Endothelial cell of umbilical vein (primary cell): ENCODE measurements at regions not wholly inside any gene's neighbourhood (a gene's known extent, or its start where the extent isn't known, plus 50 kb on each side); places are given as distances from the start of the nearest gene placed in this dataset.

Source experiments
- BruUV-seq: library from RNA; stranded (reverse); fragments of 400-500 nt; replicated peaks from 2 replicates; lab custom pipeline; 2021; lab: Mats Ljungman, UMichigan
- CTCF ChIA-PET: fragments of 300-600, 350-600 bp; sonication (Branson Sonifier 250); formaldehyde crosslinking; loops from one replicate; lab custom pipeline; 2021; ENCODE audit warnings: antibody characterized with exemption, inconsistent platforms; lab: Charles Lee
- POLR2A ChIA-PET: fragments of 300-600, 350-600 bp; sonication (Branson Sonifier 250); formaldehyde crosslinking; loops from one replicate; lab custom pipeline; 2021; ENCODE audit warnings: antibody characterized with exemption, inconsistent platforms; lab: Charles Lee
- DNase-seq: peaks from one replicate; pipeline ENCODE4 v3.0.0-alpha.2; 2011; ENCODE audit warnings: low read depth, low spot score
- FAIRE-seq: peaks from 2 replicates; lab custom pipeline; 2011; peaks lifted over from hg19 to GRCh38; lab: Jason Lieb, UNC
- H2AFZ ChIP-seq: 2 replicates; pipeline ENCODE4 v1.6.0; 2012; ENCODE audit warnings: low read depth, low read length, control low read depth, inconsistent platforms
- H3K27ac ChIP-seq: 2 replicates; pipeline ENCODE4 v1.5.1; 2011; ENCODE audit warnings: low read depth, mild to moderate bottlenecking, control low read depth, low read length, moderate library complexity; ENCODE audit not compliant: insufficient read depth
- H3K27me3 ChIP-seq, 2 experiments: 2 replicates each; pipeline versions ENCODE4 v1.6.0 to v1.6.1; 2011; ENCODE audit warnings: low read length in 2 of 2, mixed read lengths in 1 of 2; ENCODE audit not compliant: control insufficient read depth in 2 of 2, insufficient read depth in 2 of 2
- H3K36me3 ChIP-seq, 2 experiments: 2 replicates in 1 of 2; 3 replicates in 1 of 2; pipeline ENCODE4 v1.5.1; 2011; ENCODE audit warnings: low read length in 2 of 2, mild to moderate bottlenecking in 1 of 2, moderate library complexity in 1 of 2; ENCODE audit not compliant: control insufficient read depth in 2 of 2, insufficient read depth in 2 of 2; ENCODE audit errors: extremely low read depth in 1 of 2
- H3K4me1 ChIP-seq: 3 replicates; pipeline ENCODE4 v1.5.1; 2011; ENCODE audit warnings: mild to moderate bottlenecking, low read length; ENCODE audit not compliant: control insufficient read depth, insufficient read depth; ENCODE audit errors: extremely low read depth
- H3K4me2 ChIP-seq: 2 replicates; pipeline ENCODE4 v1.6.1; 2011; ENCODE audit warnings: low read length, control low read depth, mixed read lengths; ENCODE audit not compliant: insufficient read depth
- H3K4me3 ChIP-seq, 3 experiments: fragments of 200-600 bp in 1 of 3; sonication (generic), shearing (Covaris generic) in 1 of 3; replicated peaks in 1 of 3; 2 replicates each; pipeline ENCODE4 v1.5.1; 2011 to 2016; ENCODE audit warnings: control low read depth in 3 of 3, low read length in 3 of 3, mild to moderate bottlenecking in 2 of 3, inconsistent platforms in 1 of 3, low read depth in 1 of 3, moderate library complexity in 1 of 3; ENCODE audit not compliant: insufficient read depth in 1 of 3
- H3K79me2 ChIP-seq: 2 replicates; pipeline ENCODE4 v1.6.0; 2012; ENCODE audit warnings: low read length, inconsistent platforms; ENCODE audit not compliant: control insufficient read depth, insufficient read depth
- H3K9ac ChIP-seq: replicated peaks from 2 replicates; pipeline ENCODE3; 2011; ENCODE audit warnings: low read length, control low read depth; ENCODE audit not compliant: insufficient read depth; ENCODE audit errors: extremely low read depth
- H3K9me1 ChIP-seq: replicated peaks from 3 replicates; pipeline ENCODE4 v1.6.0; 2011; ENCODE audit warnings: mild to moderate bottlenecking, low read length; ENCODE audit not compliant: control insufficient read depth, insufficient read depth; ENCODE audit errors: extremely low read depth
- H3K9me3 ChIP-seq: replicated peaks from 2 replicates; pipeline ENCODE4 v1.5.1; 2012; ENCODE audit warnings: low read length, inconsistent platforms; ENCODE audit not compliant: control insufficient read depth, insufficient read depth
- H4K20me1 ChIP-seq: replicated peaks from 2 replicates; pipeline ENCODE3; 2011; ENCODE audit warnings: mild to moderate bottlenecking, low read length; ENCODE audit not compliant: control insufficient read depth, insufficient read depth; ENCODE audit errors: extremely low read depth
- CTCF ChIP-seq, 2 donors: IDR thresholded peaks; 1 replicate in 1 of 2; 2 replicates in 1 of 2; pipeline ENCODE4 v1.5.1; 2011; ENCODE audit warnings: low read length in 2 of 2, mild to moderate bottlenecking in 2 of 2, moderate library complexity in 2 of 2, control low read depth in 1 of 2, inconsistent platforms in 1 of 2, low read depth in 1 of 2; ENCODE audit not compliant: insufficient read depth in 1 of 2; ENCODE audit errors: extremely low read depth in 1 of 2
- EZH2 ChIP-seq: IDR thresholded peaks from 2 replicates; pipeline ENCODE4 v1.6.1; 2012; ENCODE audit warnings: borderline replicate concordance, low read depth, mild to moderate bottlenecking, moderate library complexity, low read length, inconsistent platforms; ENCODE audit not compliant: severe bottlenecking
- FOS ChIP-seq: IDR thresholded peaks from 2 replicates; pipeline ENCODE4 v1.6.1; 2011; ENCODE audit warnings: mild to moderate bottlenecking, low read length, moderate library complexity, borderline replicate concordance; ENCODE audit not compliant: insufficient read depth
- GATA2 ChIP-seq: IDR thresholded peaks from 2 replicates; pipeline ENCODE4 v1.7.0; 2011; ENCODE audit warnings: low read depth, mild to moderate bottlenecking, moderate library complexity, mixed read lengths, low read length; ENCODE audit not compliant: insufficient read length, insufficient read depth
- JUN ChIP-seq: IDR thresholded peaks from 2 replicates; pipeline ENCODE4 v1.6.1; 2011; ENCODE audit warnings: borderline replicate concordance, low read depth; ENCODE audit not compliant: insufficient read length, insufficient read depth
- MAX ChIP-seq: IDR thresholded peaks from 2 replicates; pipeline ENCODE4 v1.6.1; 2011; ENCODE audit not compliant: insufficient read depth, insufficient read length
- MYC ChIP-seq: IDR thresholded peaks from one replicate; pipeline ENCODE4 v1.6.1; 2011; ENCODE audit warnings: mild to moderate bottlenecking, low read depth, low read length
- POLR2A ChIP-seq: IDR thresholded peaks from 2 replicates; pipeline ENCODE4 v1.6.1; 2012; ENCODE audit warnings: low read depth, mild to moderate bottlenecking, control low read depth, low read length
- POLR2AphosphoS5 ChIP-seq: IDR thresholded peaks from 2 replicates; pipeline ENCODE4 v1.6.1; 2012; ENCODE audit warnings: low read depth, mild to moderate bottlenecking, control low read depth, low read length, moderate library complexity; ENCODE audit not compliant: insufficient read depth
- dilution Hi-C: fragments of 300-500 bp; cut with MboI; formaldehyde crosslinking; loops from one replicate; pipeline ENCODE4 v1.15.0; 2019; ENCODE audit warnings: low sequenced_read_pairs; ENCODE audit not compliant: extremely low pct_ligation_motif_present
- intact Hi-C: fragments of 100-400 bp; cut with micrococcal nuclease; formaldehyde crosslinking; loops from one replicate; pipeline ENCODE4 v1.10.0; 2022

GRCh38 chr2:6545336-6545735, 320.4 kb downstream of the CMPK2 start:
- intact Hi-C loops (no loop called here), dilution Hi-C loops (no loop called here)
- Histone ChIP-seq H3K9ac (no peak overlapping the region), H4K20me1 (no peaks in the 10 kb centered on the region), H3K4me2 (no peak overlapping the region), H3K9me1 (no peaks in the 10 kb centered on the region), H3K9me3 (peaks cover 1% of the 10 kb centered on the region), H2AFZ (no peak overlapping the region), H3K4me1 (no peaks in the 10 kb centered on the region), H3K36me3 (no peaks in the 10 kb centered on the region), H3K27me3 (no peaks in the 10 kb centered on the region), H3K27ac (no peak overlapping the region), H3K4me3 (no peak overlapping the region), H3K79me2 (no peaks in the 10 kb centered on the region)
- DNase-seq: no peak
- ChIA-PET POLR2A (no interaction called here), CTCF (no interaction called here)
- TF ChIP-seq GATA2 (no peak), MAX (no peak), POLR2AphosphoS5 (no peak), POLR2A (no peak), EZH2 (no peak), CTCF (IDR thresholded peaks at IDR 0.05; ENCODE audit: extremely low read depth in 1 of 2, insufficient read depth in 1 of 2, low read depth in 1 of 2, low read length in 2 of 2) (no peak), MYC (no peak), JUN (no peak), FOS (no peak)
- no TSS peak for BruUV-seq
- no peak for FAIRE-seq
